ENCODE measurements at regions not wholly inside any gene's neighbourhood (a gene's known extent, or its start where the extent isn't known, plus 50 kb on each side); places are given as distances from the start of the nearest gene placed in this dataset.

DNA sequence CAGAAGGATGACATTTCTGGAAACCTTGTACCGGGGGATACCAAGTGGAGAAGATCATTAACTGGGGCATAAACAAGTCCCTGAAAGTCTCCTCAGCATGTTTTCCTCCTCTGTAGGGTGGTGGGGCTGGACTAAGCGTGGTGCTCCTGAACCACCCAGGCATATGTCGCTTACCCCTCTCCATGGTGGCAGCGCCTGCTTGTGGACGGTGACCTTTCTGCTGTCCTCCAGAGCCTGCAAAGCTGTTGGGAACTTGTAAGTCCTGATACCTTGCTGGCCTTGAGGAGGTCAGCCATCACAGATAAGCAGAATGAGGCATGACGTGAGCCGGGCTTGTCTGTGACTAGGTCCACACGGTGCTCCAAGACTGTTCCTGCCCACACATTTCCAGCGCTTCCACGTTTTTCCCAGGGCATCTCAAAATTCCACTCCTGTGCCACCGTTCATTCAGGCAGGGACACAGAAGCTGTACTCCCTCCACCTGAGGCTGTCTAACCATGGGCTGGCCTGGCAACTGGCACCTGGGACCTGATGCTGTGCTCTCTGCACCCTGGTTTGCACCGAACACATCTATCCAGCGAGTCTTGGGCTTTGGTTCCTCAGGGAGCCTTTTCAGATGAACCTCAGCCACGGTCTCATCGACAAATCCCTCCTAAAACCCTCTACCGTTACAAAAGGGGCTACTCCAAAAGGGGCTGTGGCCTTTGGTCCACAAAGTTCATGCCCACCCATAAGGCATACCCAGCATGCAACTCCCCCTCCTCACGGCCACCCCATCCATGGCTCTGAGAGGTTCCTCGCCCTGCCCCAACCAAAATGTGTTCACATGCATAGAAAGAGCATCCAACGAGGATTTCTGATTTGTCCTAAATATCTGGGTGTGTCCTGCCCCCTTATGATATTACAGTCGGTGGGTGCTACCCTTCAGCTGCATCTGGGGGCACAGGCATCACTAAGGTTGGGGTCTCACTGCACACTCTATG lies 199.6 kb upstream of the DIO3 start:
- intact Hi-C loops (cut with micrococcal nuclease; ENCODE audit: unreplicated experiment) (no loop called here), in situ Hi-C loops (cut with HindIII; ENCODE audit: extremely low pct_ligation_motif_present, low pct_unique_long_range_greater_than_20kb) (no loop called here)
- no peaks in the 10 kb centered on the region for H4K20me1 ChIP-seq (ENCODE audit: insufficient read depth, low read length)
- no peak for DNase-seq (ENCODE audit: low spot score)
- no peak for ATAC-seq
- H3K9me3 ChIP-seq (ENCODE audit: low read length): no peaks in the 10 kb centered on the region
- no peak overlapping the region for H3K27ac ChIP-seq (ENCODE audit: extremely low read length, insufficient read depth, low read length)
- BruUV-seq (replicated peaks): no TSS peak
- 58% methylated on average over 19 of the region's 20 CpGs for WGBS (ENCODE audit: low lambda C conversion rate)
- H2AFZ ChIP-seq (ENCODE audit: low read length): no peak overlapping the region
- no peak for FAIRE-seq
- no peak overlapping the region for H3K4me2 ChIP-seq (ENCODE audit: low read depth, low read length)
- no peaks in the 10 kb centered on the region for H3K79me2 ChIP-seq (ENCODE audit: insufficient read depth, low read length)
- ChIA-PET CTCF (ENCODE audit: low intra/inter-chr PET ratio, low total read pairs) (no interaction called here), POLR2A (no interaction called here)
- peaks cover 6 to 60% of the 10 kb centered on the region in 2 experiments; a peak in 4 of 5 replicates for H3K27me3 ChIP-seq (ENCODE audit: control insufficient read depth in 1 of 2, insufficient read depth in 2 of 2, low read length in 2 of 2)
- peaks cover 28% of the 10 kb centered on the region for H3K4me1 ChIP-seq (ENCODE audit: insufficient read depth, low read length)
- no peaks in the 10 kb centered on the region for H3K36me3 ChIP-seq (replicated peaks in 1 of 2; ENCODE audit: control insufficient read depth in 1 of 2, insufficient read depth in 2 of 2, low read length in 2 of 2)
- H3K9ac ChIP-seq (ENCODE audit: insufficient read depth, low read depth, low read length): no peak overlapping the region
- no peak for TF ChIP-seq ARID2 (CRISPR knock-in tag; IDR thresholded peaks at IDR 0.05; ENCODE audit: borderline replicate concordance)
- TF ChIP-seq, protein P1, sequence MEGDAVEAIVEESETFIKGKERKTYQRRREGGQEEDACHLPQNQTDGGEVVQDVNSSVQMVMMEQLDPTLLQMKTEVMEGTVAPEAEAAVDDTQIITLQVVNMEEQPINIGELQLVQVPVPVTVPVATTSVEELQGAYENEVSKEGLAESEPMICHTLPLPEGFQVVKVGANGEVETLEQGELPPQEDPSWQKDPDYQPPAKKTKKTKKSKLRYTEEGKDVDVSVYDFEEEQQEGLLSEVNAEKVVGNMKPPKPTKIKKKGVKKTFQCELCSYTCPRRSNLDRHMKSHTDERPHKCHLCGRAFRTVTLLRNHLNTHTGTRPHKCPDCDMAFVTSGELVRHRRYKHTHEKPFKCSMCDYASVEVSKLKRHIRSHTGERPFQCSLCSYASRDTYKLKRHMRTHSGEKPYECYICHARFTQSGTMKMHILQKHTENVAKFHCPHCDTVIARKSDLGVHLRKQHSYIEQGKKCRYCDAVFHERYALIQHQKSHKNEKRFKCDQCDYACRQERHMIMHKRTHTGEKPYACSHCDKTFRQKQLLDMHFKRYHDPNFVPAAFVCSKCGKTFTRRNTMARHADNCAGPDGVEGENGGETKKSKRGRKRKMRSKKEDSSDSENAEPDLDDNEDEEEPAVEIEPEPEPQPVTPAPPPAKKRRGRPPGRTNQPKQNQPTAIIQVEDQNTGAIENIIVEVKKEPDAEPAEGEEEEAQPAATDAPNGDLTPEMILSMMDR (CRISPR knock-in tag; IDR thresholded peaks at IDR 0.05): peak; percentile 23; the same call in 1 of the 2 replicates
- no peak for TF ChIP-seq LCORL (IDR thresholded peaks at IDR 0.05)
- TF ChIP-seq LCORL (CRISPR knock-in tag; IDR thresholded peaks at IDR 0.05): no peak
- TF ChIP-seq ZBTB7B (CRISPR knock-in tag; IDR thresholded peaks at IDR 0.05): no peak
- no peak overlapping the region for H3K4me3 ChIP-seq (replicated peaks in 1 of 3; ENCODE audit: insufficient read depth in 1 of 3, low read depth in 2 of 3, low read length in 3 of 3)
